HG02938 (cell line): ENCODE measurements at regions not wholly inside any gene's neighbourhood (a gene's known extent, or its start where the extent isn't known, plus 50 kb on each side); places are given as distances from the start of the nearest gene placed in this dataset.
"Not testable (repeated sequence)": the region's sequence is repeated elsewhere in the genome, so short reads cannot be mapped to it uniquely, and the experiment has no call there.

Source experiments
- ATAC-seq: cut with Tn5 transposase; IDR thresholded peaks from one replicate; pipeline ENCODE4 v1.9.1; 2021; ENCODE audit warnings: mild to moderate bottlenecking, moderate library complexity; ENCODE audit not compliant: unreplicated experiment

DNA sequence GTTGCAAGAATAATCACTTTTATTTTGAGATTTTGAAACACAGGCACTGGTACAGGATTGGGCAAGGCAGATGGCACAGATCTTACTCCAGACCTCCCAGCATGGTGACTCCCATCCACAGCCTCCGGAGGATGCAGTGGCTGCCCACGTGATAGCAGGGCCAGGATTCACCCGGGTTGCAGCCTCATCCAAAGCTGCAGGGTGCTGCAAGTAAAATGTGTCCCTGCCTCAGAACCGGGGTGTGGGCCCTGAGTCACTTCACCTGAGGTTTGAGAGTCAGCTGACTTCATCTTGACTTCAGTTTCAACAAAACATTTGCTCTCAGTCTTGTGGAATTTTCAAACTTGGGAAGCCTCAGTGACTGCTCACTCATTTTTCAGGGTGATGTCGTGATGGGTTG, 201.9 kb downstream of the FGF9 start:
- ATAC-seq: no peak

DNA sequence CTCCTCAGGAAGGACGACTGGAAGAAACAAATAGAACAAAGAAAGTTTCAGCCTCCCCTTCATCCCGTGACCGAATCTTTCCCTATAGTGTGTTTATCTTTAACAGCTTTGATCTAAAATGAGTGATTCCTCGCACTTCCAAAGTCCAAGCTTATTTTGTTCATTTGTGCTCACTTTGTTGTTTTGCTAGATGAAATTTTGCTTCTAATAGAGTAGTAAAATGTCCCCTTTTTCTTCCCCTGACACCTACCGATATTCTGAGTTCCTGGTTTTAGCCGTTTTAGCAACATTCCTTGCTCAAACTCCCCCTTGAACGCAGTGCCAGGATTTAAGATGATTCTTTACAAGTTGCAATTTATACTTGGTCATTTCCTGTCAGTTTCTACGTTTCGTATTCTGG, 204.2 kb downstream of the FGF9 start:
- ATAC-seq: no peak

DNA sequence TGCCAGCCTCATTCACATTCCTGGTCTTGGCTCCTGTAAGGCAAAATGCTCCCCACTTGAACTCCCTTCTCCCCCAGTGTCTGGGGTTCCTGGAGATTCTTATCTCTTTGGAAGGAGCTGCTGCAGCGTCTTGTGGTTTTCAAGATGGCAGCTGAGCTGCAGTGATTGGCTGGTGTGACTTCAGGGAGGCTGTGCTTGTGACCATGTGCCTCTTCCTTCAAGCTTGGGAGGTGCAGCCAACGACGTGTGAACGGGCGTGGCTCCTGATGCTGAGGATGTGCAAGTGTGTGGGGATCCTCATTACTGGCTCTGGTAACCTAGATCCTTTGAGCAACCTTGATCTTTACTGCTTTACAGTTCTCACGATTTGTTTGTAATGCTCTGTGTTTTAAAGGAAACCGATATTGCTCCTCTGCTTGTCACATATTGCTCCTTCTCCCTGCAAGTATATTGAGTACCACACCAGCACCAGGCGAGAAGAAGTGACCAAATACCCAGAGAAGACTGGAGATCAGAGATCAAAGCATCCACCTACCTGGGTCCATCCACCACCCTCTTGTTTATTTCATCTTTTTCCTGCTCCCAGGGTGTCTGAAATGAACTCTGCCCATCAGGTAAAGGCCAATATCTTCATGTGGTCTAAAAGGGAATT, 208.5 kb downstream of the FGF9 start:
- ATAC-seq: no peak

DNA sequence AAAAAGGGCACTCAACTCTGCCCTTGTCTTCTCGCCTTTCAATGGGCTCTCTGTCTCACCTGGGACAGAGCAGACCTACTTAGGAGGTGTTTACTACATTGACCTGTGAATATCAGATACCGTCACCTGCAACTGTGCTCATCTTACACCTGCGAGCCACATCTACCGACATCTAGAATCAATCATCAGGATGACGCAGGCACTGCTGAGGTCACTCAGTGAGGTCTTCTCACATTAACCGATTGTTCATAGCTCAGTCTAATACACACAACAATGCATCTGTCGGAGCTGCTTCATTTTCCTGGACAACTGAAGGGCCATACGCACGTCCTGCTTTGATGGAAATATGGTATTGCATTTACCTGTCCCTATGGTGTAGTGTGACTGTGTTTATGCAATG, 211.9 kb downstream of the FGF9 start:
- ATAC-seq: no peak

DNA sequence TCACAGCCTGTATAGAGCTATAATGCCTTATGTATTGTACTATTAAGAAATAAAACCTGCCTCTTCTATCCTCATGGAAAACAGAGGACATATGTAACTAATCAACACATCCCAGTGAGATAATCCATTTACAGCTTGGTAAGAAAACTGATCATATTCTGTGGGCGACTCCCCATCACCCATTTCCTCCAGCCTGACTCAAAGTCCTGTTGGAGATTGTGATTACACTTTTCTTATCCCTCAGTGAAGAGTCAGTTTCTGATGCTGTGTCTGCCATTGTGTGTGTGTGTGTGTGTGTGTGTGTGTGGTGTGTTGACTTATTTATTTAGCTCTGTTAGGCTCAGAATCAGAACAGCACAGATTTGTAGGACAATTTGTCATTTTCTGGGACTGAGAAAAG, 212.8 kb downstream of the FGF9 start:
- ATAC-seq: no peak

DNA sequence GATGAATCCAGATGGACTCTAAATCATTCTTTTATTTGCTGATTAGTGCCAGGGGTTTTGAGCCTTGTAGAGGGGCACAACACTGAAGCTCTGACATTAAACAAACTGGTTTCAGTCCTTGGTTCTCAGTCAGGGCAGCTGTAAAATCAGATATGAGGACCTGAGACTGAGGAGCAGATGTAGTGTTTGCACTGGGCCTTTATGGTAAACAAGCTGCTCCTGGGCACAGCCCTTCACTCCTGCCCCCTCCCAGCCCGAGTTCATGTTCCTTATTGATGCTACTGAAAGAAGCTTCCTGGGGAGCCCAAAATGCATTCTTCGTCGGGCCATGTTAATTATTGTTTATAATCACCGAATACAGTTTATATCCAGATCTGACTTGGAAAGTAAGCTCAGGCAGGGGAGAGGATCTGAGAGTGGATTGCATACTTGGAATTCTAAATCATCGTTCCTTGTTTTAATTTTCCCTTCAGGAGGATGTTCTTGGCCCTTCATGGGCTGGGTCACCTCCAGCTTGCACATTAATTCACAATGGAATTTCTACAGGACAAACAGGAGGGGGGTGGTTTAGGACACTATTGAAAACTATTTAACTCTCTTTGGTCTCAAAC, 213.5 kb downstream of the FGF9 start:
- no peak for ATAC-seq

DNA sequence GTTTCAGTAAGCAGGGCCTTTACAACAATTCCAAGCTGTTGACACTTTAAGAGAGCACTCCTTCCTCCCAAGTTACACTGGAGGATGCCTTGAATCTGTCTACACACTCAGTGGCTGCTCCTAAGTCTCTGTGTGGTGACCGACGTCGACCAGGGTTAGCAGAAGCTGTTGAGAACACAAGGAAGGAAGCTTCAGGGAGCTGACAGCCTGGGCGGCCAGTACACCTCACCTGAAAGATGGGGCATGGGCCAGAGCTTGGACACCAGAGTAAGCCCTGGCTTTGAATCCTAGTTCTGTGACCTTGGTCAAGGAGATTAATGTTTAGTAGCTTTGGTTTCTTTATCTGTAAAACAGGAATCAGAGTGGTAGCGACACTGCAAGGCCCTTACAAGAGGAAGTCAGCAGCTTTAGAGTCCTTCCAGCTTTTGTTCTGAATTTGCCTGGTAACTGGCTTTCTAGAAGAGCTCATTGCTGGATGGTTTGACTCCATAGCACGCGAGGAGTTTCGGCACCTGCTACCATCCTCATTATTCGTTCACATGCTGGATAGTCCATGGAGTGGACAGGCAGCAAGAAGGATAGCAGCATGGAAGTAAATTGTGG, 214.2 kb downstream of the FGF9 start:
- no peak for ATAC-seq

DNA sequence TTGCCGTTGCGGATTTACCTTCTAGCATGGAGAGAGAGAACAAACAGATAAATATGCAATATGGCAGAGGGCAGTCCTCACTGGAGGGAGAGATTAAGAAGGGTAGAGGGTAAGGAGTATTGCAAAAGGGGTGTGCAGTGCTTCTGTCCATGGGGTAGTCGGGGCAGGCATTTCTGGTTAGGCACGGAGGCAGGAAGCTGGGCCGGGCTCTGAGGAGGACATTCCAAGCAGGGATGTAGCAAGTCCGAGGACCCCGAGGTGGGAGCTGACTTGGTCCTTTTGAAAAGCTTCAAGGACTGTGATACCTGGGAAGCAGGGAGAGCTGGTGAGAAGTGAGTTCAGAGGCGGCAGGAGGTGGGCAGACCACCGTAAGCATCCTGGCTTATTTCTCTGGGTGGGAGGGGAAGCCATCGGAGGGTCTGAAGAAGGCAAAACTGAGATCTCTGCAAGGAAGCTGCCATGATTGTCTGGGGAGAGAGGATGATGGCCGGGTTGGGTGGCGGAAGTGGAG, 214.9 kb downstream of the FGF9 start:
- no peak for ATAC-seq

DNA sequence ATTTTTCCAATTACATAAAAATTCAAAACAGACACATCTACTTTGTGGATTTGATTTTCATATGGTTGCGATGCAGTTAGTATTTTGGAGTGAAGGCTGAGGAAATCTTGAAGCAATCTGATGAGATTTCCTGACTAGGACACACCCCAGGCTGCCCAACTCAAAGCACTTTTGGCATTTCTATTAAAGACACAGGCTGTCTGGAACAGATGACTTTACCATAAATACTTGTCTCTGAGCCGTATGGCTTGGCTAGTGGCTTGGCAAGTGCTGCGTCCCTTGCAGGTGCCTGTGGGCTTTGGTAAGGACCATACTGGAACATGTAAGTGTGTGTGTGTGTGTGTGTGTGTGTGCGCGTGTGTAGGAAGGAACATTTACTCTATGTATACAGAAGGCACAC, 218.8 kb downstream of the FGF9 start:
- no peak for ATAC-seq

DNA sequence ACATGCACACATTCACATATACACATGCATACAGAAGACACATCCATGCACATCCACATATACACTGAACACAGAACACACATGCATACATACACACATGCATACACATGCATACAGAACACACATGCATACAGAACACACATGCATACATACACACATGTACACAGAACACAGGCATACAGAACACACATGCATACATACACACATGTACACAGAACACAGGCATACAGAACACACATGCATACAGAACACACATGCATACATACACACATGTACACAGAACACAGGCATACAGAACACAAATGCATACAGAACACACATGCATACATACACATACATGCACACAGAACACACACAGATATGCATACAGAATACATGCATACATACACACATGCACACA, 219.3 kb downstream of the FGF9 start:
- ATAC-seq: not testable (repeated sequence)

DNA sequence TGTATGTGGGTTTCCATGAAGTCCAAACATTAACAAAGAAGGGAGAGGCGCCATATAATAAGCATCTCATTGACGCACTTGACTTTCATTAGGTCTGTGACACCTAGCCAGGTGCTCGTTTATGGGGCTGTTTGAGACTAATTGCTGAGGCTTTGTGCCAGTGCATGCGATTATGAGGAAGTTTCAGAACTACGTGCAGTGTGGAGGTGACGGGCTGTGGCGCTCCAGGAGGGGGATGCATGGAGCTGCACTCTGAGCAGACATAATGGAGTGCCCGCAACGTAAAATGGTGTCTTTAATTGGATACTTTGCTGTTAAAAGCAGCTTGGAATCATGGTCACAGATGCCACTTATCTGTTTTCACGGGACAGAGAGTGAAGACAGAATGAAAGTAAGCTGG, 223.2 kb downstream of the FGF9 start:
- no peak for ATAC-seq

DNA sequence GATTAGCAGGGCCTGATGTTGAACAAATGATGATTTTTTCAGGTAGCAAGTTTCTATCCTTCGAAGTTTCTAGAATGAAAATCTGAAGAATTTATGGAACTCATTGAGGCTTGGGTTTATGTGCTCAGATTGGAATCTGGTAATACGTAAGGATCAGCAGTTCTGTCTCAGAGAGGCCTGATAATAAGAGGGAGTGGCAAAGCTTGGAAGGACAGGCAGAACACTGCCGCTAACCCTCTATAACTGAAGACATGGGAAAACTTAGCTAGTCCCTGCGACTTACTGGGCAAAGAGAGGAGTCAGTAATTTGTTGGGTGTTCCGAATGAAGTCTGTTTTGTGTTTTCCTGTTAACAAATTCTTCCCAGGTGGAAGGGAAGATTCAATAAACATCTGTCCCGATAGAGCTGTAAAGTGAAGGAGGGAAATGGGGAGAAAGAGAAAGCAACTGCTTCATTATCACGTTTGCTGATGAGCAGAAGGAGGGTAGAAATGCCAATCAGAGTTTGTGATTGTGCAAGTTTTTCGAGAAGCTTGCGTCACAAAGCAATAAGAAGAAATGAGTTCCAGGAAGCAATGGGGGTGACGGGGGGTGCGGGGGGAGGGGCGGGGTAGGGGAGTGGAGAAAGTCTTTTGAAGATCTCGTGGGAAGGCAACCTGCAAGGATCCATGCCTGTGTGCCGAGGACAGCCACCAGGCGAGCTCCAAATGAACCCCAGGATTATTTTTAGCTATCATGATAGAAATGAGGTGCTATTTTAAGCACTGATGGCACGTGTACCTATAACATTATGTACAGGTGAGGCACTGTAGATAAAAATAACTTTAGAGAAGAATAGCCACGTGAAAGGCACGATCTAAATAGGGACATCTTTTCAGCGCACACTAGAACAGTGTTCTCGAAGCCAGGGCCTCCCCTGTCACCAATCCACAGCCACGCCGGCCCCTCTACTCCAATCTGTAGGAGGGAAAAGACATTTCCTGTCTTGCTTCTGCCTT, 224.1 kb downstream of the FGF9 start:
- no peak for ATAC-seq

DNA sequence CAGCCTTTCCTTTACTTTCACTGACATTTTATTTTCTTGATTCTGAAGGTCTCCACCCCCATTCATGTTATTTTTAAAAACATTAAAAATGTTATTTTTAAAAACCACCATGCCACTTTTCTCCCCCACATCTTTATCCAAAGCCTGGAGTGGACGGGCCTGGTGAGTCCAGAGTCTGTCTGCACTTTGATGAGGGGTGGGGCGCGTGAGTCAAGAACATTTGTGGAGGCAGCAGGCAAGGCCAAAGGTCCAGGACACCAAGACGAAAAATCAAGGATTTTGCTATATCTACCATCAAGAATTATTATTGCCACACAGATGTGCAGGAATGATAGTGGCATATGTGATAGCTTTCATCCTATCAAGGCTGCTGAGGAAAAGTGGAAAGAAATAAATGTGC, 224.9 kb downstream of the FGF9 start:
- ATAC-seq: no peak

DNA sequence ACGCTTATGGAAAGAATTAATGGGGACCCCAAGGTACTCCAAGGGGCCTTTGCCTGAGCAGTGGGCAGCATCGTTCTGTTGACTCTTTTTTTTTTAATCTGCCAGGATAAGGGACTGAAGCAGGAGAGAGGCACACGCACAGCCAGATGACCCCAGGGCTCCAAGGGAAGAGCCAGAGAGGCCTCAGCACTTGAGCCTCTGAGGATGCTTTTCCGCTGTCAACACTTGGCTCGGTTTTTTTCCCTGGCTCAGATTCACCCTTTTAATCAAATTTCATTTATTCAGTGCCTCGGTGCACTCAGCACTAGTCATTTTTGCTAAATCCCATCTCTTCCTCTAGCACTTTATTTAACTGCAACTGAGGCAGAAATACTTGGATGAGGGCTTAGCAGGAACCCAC, 226.3 kb downstream of the FGF9 start:
- ATAC-seq: no peak

DNA sequence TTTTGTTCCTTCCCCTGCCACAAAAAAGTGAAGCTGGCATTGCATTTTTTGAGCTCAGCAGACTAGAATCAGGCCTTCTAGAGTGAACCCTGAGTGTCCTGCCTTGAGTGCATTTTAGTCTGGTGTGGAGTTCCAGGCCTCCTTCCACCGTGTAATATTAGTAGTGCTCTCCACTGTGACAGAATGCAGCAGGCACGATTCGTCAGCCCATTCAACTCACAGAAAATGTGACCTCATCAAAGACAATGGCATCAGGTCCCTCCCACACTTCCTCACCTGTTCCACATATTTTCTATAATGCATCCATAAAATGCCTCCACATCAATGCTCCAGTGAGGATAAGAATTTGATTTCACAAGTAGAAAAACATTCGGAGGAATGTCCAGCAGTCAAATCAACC, 227.6 kb downstream of the FGF9 start:
- no peak for ATAC-seq

DNA sequence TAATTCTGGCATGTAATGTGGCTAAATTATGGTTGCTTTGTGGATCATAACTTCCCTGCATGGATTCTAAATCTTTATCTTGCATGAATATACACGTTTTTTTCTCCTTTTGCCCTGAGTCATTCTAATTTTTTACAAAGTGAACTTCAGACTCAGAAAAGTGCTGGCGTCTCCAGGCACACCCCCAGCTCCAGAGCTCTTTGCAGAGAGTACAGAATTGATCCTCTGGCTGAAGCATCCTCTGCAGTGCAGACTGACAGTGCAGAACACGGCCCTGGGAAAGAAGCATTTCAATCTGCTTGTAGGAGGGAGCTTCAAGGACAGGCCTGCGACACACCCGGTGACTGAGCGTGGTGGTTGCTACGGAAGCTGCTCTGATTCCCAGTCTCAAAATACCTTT, 228.1 kb downstream of the FGF9 start:
- no peak for ATAC-seq

DNA sequence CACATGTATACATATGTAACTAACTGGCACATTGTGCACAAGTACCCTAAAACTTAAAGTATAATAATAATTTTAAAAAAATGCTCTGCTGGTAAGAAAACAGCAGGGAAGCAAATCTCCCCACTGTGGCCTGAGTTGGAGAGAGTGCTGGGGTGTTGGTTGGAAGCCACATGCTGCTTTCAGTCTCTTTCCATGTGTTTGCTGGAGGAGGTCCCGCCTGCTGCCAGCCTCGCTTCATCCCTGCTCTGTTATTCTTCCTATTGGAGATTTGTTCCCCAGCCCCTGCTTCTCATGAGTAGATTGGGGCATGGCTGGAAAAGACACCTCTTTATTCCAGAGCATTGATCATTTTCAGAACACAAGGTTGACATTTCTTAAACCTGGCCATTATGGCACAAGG, 230.5 kb downstream of the FGF9 start:
- no peak for ATAC-seq

DNA sequence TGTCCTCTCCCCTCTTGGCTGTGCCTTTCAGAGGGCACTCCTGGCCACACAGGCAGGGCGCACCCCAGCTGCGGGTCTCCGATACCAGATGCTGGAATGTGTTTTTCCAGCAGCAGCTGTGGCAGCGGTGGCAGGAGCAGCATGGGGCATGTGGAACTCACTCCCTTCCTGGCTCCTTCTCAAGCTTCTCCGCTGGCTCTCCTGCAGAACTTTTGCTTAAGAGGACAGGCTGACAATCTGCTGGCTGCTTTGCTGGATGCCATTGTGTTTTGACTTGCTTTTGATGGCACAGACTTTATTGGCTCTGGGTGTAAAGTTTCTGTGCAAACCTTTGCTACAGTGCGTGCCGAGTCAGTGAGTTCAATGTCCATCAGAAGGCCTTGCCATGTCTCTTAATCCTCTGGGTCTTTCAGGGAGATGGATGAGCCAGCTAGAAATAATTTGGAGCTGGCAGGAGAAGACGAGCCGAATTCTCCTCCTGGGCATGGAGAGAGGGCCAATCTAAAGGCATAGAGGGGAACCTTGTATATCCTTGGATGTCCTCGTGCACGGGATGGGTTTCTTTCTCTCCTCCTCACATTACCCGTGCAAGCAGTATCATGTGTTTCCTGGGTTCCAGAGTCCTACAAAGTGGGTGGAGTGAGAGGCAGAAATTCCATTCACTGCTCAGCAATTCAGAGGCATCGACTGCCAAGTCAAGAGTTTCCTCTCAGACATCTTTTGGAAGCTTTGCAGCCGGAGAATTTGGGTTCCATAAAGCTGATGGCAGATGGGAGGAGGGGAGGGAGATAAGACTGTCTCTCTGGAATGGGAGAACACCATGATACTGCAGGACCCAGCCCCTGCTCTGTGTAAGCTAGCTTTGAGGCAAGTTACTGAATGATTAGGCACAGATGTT, 231.2 kb downstream of the FGF9 start:
- ATAC-seq: no peak

DNA sequence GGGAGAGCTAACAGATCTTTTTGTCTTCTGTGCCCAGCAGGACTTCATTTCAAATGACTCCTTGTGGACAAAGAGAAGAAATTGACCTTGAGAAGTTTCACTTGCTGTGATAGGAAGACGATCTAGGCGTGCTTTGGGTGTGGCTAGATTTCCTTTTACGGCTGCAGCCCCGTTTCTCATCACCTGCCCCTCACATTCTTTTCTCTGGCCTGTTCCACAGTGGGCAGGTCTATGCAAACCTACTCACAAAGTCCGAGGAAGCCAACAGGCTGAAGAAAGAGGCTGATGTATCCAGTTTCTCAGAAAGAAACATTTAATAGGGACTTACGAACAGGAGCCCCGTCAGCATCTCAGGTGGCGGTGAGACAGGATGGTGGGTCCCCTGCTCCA, 231.8 kb downstream of the FGF9 start:
- no peak for ATAC-seq

DNA sequence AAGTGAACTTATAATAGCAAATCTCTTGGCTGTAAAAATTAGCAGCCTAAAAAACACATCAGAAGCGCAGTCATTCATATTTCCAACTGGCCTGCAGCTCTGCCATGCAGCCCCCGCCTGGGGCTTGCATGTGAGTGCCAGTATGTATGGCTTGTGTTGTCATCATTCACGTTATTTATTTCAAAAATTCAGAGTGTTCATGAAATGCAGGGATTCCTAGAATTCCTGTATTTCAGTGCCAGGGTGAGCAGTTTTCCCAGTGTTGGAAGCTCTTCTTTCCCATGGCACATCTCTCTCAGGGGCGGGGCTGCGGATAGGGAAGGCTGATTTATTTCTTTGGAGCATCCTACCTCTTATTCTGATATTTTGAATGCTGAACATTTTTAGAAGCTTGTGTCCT, 234.6 kb downstream of the FGF9 start:
- no peak for ATAC-seq
